IMR-90 (cell line): ENCODE measurements at regions not wholly inside any gene's neighbourhood (a gene's known extent, or its start where the extent isn't known, plus 50 kb on each side); places are given as distances from the start of the nearest gene placed in this dataset.

Experiments used
- BHLHE40 ChIP-seq: fragments of 150-350 bp; IDR thresholded peaks from 2 replicates; pipeline ENCODE4 v1.6.1; 2016; ENCODE audit warnings: mild to moderate bottlenecking, low read depth, low read length
- CEBPB ChIP-seq: IDR thresholded peaks from 2 replicates; pipeline ENCODE4 v1.6.1; 2012; ENCODE audit warnings: low read depth, low read length, improper control_type of control experiment
- FOS ChIP-seq: fragments of 150-350 bp; IDR thresholded peaks from 2 replicates; pipeline ENCODE4 v1.6.1; 2016; ENCODE audit warnings: low read depth, low read length
- MAFK ChIP-seq: IDR thresholded peaks from 2 replicates; pipeline ENCODE4 v1.6.1; 2012; ENCODE audit warnings: low read depth, low read length, improper control_type of control experiment
- MAZ ChIP-seq: IDR thresholded peaks from 2 replicates; pipeline ENCODE4 v1.6.1; 2012; ENCODE audit warnings: low read depth, mild to moderate bottlenecking, low read length, improper control_type of control experiment, moderate library complexity, borderline replicate concordance
- MXI1 ChIP-seq: IDR thresholded peaks from 2 replicates; pipeline ENCODE4 v1.6.1; 2012; ENCODE audit warnings: low read depth, mild to moderate bottlenecking, low read length, moderate library complexity, borderline replicate concordance
- NFE2L2 ChIP-seq: fragments of 150-350 bp; IDR thresholded peaks from 2 replicates; pipeline ENCODE4 v1.6.1; 2016; ENCODE audit warnings: low read depth, mild to moderate bottlenecking, low read length
- POLR2A ChIP-seq: IDR thresholded peaks from 2 replicates; pipeline ENCODE4 v1.6.1; 2012; ENCODE audit warnings: mild to moderate bottlenecking, low read depth, low read length
- RAD21 ChIP-seq: IDR thresholded peaks from 2 replicates; pipeline ENCODE4 v1.6.1; 2012; ENCODE audit warnings: low read length, improper control_type of control experiment
- RCOR1 ChIP-seq: IDR thresholded peaks from 2 replicates; pipeline ENCODE4 v1.6.1; 2012; ENCODE audit warnings: mild to moderate bottlenecking, low read length, improper control_type of control experiment; ENCODE audit not compliant: insufficient replicate concordance
- RFX5 ChIP-seq: IDR thresholded peaks from 2 replicates; pipeline ENCODE4 v1.8.0; 2012; ENCODE audit warnings: low read depth, mild to moderate bottlenecking, low read length, moderate library complexity
- SMC3 ChIP-seq: fragments of 150-350 bp; IDR thresholded peaks from 2 replicates; pipeline ENCODE4 v1.6.1; 2016; ENCODE audit warnings: low read depth, mild to moderate bottlenecking, antibody characterized with exemption, low read length, moderate library complexity
- TF ChIP-seq, protein P1 (sequence below): conservative IDR thresholded peaks from 2 replicates; pipeline ENCODE4 v1.5.1; 2012; ENCODE audit warnings: mild to moderate bottlenecking, low read depth, low read length, improper control_type of control experiment

GRCh38 chr6:140105857-140106256, 731.4 kb upstream of the CITED2 start:
- TF ChIP-seq, protein P1, sequence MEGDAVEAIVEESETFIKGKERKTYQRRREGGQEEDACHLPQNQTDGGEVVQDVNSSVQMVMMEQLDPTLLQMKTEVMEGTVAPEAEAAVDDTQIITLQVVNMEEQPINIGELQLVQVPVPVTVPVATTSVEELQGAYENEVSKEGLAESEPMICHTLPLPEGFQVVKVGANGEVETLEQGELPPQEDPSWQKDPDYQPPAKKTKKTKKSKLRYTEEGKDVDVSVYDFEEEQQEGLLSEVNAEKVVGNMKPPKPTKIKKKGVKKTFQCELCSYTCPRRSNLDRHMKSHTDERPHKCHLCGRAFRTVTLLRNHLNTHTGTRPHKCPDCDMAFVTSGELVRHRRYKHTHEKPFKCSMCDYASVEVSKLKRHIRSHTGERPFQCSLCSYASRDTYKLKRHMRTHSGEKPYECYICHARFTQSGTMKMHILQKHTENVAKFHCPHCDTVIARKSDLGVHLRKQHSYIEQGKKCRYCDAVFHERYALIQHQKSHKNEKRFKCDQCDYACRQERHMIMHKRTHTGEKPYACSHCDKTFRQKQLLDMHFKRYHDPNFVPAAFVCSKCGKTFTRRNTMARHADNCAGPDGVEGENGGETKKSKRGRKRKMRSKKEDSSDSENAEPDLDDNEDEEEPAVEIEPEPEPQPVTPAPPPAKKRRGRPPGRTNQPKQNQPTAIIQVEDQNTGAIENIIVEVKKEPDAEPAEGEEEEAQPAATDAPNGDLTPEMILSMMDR, result peak; percentile 16; the same call in 1 of the 2 replicates
- no peak for TF ChIP-seq RFX5
- TF ChIP-seq POLR2A, result no peak
- no peak for TF ChIP-seq CEBPB
- TF ChIP-seq SMC3, result no peak
- TF ChIP-seq MXI1, result no peak
- no peak for TF ChIP-seq FOS
- no peak for TF ChIP-seq MAZ
- no peak for TF ChIP-seq RAD21
- TF ChIP-seq NFE2L2, result no peak
- no peak for TF ChIP-seq BHLHE40
- no peak for TF ChIP-seq MAFK
- no peak for TF ChIP-seq RCOR1
